ENCODE measurements at regions not wholly inside any gene's neighbourhood (a gene's known extent, or its start where the extent isn't known, plus 50 kb on each side); places are given as distances from the start of the nearest gene placed in this dataset.

- DNase-seq = no peak
Observed at GRCh38 chr15:88403351-88403791, 63.8 kb downstream of the MRPL46 start.

GRCh38 chr15:88401996-88402656 lies 65.1 kb downstream of the MRPL46 start:
- peak in 1 of 2 donors; percentile 31 for DNase-seq

- peak in 1 of 2 donors; percentile 3 for DNase-seq
Observed at GRCh38 chr15:88401251-88401995, 65.8 kb downstream of the MRPL46 start.

GRCh38 chr15:88400591-88401250 lies 66.5 kb downstream of the MRPL46 start:
- DNase-seq = no peak

GRCh38 chr15:88400084-88400483 lies 67.1 kb downstream of the MRPL46 start:
- DNase-seq = no peak

GRCh38 chr15:88399021-88399685 lies 68.0 kb downstream of the MRPL46 start:
- no peak for DNase-seq

GRCh38 chr15:88398011-88398410 lies 69.2 kb downstream of the MRPL46 start:
- no peak for DNase-seq

GRCh38 chr15:88397506-88397905 lies 69.7 kb downstream of the MRPL46 start:
- no peak for DNase-seq

- no peak for DNase-seq
Observed at GRCh38 chr15:88395872-88396781, 71.1 kb downstream of the MRPL46 start.

- no peak for DNase-seq
Observed at GRCh38 chr15:88395241-88395640, 71.9 kb downstream of the MRPL46 start.

GRCh38 chr15:88394553-88395145 lies 72.5 kb downstream of the MRPL46 start:
- DNase-seq = no peak

GRCh38 chr15:88393719-88394519 lies 73.3 kb downstream of the MRPL46 start:
- DNase-seq = no peak

GRCh38 chr15:88391700-88392099 lies 75.5 kb downstream of the MRPL46 start:
- DNase-seq = no peak

- no peak for DNase-seq
Observed at GRCh38 chr15:88391006-88391405, 76.2 kb downstream of the MRPL46 start.

GRCh38 chr15:88390164-88390901 lies 76.9 kb downstream of the MRPL46 start:
- DNase-seq = no peak

- DNase-seq = no peak
Observed at GRCh38 chr15:88389120-88389519, 78.1 kb downstream of the MRPL46 start.

- DNase-seq = no peak
Observed at GRCh38 chr15:88388686-88389085, 78.5 kb downstream of the MRPL46 start.

GRCh38 chr15:88385078-88385700 lies 82.0 kb downstream of the MRPL46 start:
- no peak for DNase-seq

GRCh38 chr15:88383354-88383753 lies 83.8 kb downstream of the MRPL46 start:
- DNase-seq = no peak
